GM21360 (cell line): ENCODE measurements at regions not wholly inside any gene's neighbourhood (a gene's known extent, or its start where the extent isn't known, plus 50 kb on each side); places are given as distances from the start of the nearest gene placed in this dataset.

Experiments
- ATAC-seq: cut with Tn5 transposase; IDR thresholded peaks from one replicate; pipeline ENCODE4 v1.9.1; 2021; ENCODE audit warnings: mild to moderate bottlenecking, moderate library complexity; ENCODE audit not compliant: unreplicated experiment

GRCh38 chr12:28876196-28876798 is 272.8 kb upstream of the FAR2 start:
- ATAC-seq = no peak

- ATAC-seq = no peak
These were observed 271.2 kb upstream of the FAR2 start for GRCh38 chr12:28877854-28878253.

- ATAC-seq = no peak
These were observed 270.4 kb upstream of the FAR2 start for GRCh38 chr12:28878629-28879028.

GRCh38 chr12:28879379-28879778 is 269.7 kb upstream of the FAR2 start:
- ATAC-seq = peak; percentile 84

- no peak for ATAC-seq
These were observed 266.6 kb upstream of the FAR2 start for GRCh38 chr12:28882444-28882843.

GRCh38 chr12:28883406-28883997 is 265.6 kb upstream of the FAR2 start:
- ATAC-seq = no peak

GRCh38 chr12:28884904-28885679 is 264.0 kb upstream of the FAR2 start:
- no peak for ATAC-seq

- no peak for ATAC-seq
These were observed 263.1 kb upstream of the FAR2 start for GRCh38 chr12:28885928-28886327.

- ATAC-seq = no peak
These were observed 261.6 kb upstream of the FAR2 start for GRCh38 chr12:28887461-28887990.

- ATAC-seq = no peak
These were observed 258.4 kb upstream of the FAR2 start for GRCh38 chr12:28890664-28891063.

- ATAC-seq = no peak
These were observed 258.0 kb upstream of the FAR2 start for GRCh38 chr12:28891126-28891525.

- no peak for ATAC-seq
These were observed 255.7 kb upstream of the FAR2 start for GRCh38 chr12:28893365-28893764.

- no peak for ATAC-seq
These were observed 255.2 kb upstream of the FAR2 start for GRCh38 chr12:28893856-28894255.

GRCh38 chr12:28896421-28896820 is 252.7 kb upstream of the FAR2 start:
- ATAC-seq = no peak

GRCh38 chr12:28898038-28898437 is 251.0 kb upstream of the FAR2 start:
- ATAC-seq = no peak

- no peak for ATAC-seq
These were observed 249.1 kb upstream of the FAR2 start for GRCh38 chr12:28899951-28900350.

GRCh38 chr12:28905220-28905955 is 243.7 kb upstream of the FAR2 start:
- ATAC-seq = no peak

- no peak for ATAC-seq
These were observed 240.4 kb upstream of the FAR2 start for GRCh38 chr12:28908646-28909045.

- ATAC-seq = no peak
These were observed 239.8 kb upstream of the FAR2 start for GRCh38 chr12:28909291-28909690.

- ATAC-seq = no peak
These were observed 223.2 kb upstream of the FAR2 start for GRCh38 chr12:28925719-28926376.

- no peak for ATAC-seq
These were observed 218.4 kb upstream of the FAR2 start for GRCh38 chr12:28930704-28931103.
